NB4 (cell line): ENCODE measurements at regions not wholly inside any gene's neighbourhood (a gene's known extent, or its start where the extent isn't known, plus 50 kb on each side); places are given as distances from the start of the nearest gene placed in this dataset.
A peak's percentile ranks its signal among the peaks of the same experiment; 100 is the strongest.

Source experiments
- DNase-seq: peaks from one replicate; pipeline ENCODE4 v3.0.0; 2010; ENCODE audit warnings: low read depth
- H3K4me3 ChIP-seq: one replicate; pipeline ENCODE4 v1.5.1; 2011; ENCODE audit warnings: mild to moderate bottlenecking, low read depth, low read length, moderate library complexity
- MYC ChIP-seq: IDR thresholded peaks from 2 replicates; pipeline ENCODE4 v1.6.1; 2011; ENCODE audit warnings: low read depth, low read length
- POLR2A ChIP-seq: IDR thresholded peaks from 2 replicates; pipeline ENCODE4 v1.6.1; 2011; ENCODE audit warnings: mild to moderate bottlenecking; ENCODE audit not compliant: insufficient read length; ENCODE audit errors: extremely low read depth
- TF ChIP-seq, protein P1 (sequence below): IDR thresholded peaks from one replicate; pipeline ENCODE4 v1.5.1; 2012; ENCODE audit warnings: low read depth, low read length
- TF ChIP-seq, protein P2 (sequence below): IDR thresholded peaks from 2 replicates; pipeline ENCODE4 v1.6.1; 2011; ENCODE audit warnings: low read depth, low read length

DNA sequence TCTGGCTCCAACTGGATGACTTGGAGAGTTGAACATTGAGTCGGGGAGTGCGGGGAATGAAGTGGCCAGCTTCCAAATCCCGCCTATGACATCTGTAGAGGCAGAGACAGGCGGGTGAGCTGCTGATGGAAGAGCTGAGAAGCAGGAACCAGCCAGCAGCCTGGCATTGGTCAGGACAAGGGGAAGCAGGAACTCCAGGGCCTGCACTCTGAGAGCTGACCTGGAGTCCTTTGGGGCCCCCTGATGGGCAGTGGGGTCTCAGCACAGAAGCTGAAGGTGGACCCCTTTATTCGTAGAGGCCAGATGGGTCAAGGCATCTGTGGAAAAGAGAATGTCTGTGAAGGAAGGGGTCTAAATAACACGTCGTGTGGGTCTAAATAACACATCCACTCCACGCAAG lies 57.0 kb downstream of the SEC61G start:
- TF ChIP-seq, protein P1, sequence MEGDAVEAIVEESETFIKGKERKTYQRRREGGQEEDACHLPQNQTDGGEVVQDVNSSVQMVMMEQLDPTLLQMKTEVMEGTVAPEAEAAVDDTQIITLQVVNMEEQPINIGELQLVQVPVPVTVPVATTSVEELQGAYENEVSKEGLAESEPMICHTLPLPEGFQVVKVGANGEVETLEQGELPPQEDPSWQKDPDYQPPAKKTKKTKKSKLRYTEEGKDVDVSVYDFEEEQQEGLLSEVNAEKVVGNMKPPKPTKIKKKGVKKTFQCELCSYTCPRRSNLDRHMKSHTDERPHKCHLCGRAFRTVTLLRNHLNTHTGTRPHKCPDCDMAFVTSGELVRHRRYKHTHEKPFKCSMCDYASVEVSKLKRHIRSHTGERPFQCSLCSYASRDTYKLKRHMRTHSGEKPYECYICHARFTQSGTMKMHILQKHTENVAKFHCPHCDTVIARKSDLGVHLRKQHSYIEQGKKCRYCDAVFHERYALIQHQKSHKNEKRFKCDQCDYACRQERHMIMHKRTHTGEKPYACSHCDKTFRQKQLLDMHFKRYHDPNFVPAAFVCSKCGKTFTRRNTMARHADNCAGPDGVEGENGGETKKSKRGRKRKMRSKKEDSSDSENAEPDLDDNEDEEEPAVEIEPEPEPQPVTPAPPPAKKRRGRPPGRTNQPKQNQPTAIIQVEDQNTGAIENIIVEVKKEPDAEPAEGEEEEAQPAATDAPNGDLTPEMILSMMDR, result no peak
- TF ChIP-seq MYC, result no peak
- no peak for TF ChIP-seq POLR2A
- TF ChIP-seq, protein P2, sequence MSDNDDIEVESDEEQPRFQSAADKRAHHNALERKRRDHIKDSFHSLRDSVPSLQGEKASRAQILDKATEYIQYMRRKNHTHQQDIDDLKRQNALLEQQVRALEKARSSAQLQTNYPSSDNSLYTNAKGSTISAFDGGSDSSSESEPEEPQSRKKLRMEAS, result no peak
- no peak for DNase-seq
- no peak overlapping the region for H3K4me3 ChIP-seq

DNA sequence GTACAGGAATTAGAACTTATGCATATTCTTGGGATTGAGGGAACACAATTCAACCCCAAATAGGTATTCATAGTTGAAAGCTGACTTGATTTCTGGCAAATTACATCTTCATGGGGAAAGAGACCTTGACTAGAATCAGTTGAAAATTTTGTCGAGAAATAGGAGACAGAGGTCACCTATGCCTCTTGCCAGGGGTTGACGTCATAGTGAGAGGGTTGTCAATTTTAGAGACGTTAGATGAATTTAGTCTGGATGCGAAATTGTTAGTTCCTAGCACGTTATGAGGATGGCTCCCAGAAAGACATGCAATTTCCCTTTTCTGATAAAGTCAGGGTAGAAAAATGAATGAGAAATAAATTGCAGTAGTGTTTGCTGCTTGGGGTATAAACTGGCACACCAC lies 59.3 kb downstream of the SEC61G start:
- TF ChIP-seq MYC, result no peak
- DNase-seq, result no peak
- H3K4me3 ChIP-seq, result no peak overlapping the region

DNA sequence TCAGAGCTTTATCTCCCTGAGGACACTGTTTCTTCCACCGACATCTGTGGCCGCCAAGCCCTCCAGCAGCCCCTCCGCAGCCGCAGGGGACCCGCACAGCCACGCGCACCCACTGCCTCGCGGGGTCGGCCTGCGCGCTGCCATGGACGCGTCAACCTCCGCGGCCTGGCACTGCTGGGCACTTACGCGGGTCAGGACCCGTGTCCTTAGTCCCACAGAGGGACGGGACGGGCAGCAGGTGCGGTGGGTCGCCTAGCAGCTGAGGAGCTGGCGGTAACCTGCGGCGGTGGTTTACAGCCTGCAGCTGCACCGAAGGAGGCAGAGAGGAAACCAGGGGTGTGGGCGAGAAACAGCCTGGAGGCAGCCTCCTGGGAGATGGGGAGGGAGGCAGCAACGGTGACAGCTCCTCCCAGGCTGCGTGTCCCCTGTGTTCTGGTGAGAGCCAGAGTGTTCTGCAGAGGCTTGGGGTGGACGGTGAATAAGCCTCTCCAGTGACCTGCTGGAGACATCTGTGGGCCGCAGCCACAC lies 61.3 kb downstream of the SEC61G start:
- TF ChIP-seq, protein P2, result no peak
- no peak for TF ChIP-seq MYC
- TF ChIP-seq POLR2A, result no peak
- TF ChIP-seq, protein P1, result no peak
- no peak overlapping the region for H3K4me3 ChIP-seq
- peak; percentile 31 for DNase-seq

DNA sequence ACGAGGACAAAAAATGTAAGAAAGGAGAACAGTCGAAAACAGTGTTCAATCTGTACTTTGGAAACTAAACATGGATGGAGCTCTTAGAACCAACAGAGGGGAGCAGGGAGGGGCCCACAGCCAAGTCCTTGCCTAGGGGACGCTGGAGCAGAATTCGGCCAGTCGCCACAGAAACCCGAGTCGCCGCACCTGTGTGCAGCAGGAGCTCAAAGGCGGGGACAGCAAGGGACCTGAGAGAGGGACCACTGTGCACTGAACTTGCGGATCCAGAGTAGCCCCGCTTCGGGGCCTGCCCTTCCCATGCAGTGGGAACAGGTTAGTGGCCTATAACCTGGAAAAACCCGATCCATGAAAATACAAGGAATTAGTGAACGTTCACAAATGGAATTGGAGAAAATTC lies 68.1 kb downstream of the SEC61G start:
- DNase-seq, result no peak
- no peak for TF ChIP-seq MYC
- no peak for TF ChIP-seq POLR2A
- TF ChIP-seq, protein P2, result no peak
- TF ChIP-seq, protein P1, result no peak
- H3K4me3 ChIP-seq, result no peak overlapping the region

DNA sequence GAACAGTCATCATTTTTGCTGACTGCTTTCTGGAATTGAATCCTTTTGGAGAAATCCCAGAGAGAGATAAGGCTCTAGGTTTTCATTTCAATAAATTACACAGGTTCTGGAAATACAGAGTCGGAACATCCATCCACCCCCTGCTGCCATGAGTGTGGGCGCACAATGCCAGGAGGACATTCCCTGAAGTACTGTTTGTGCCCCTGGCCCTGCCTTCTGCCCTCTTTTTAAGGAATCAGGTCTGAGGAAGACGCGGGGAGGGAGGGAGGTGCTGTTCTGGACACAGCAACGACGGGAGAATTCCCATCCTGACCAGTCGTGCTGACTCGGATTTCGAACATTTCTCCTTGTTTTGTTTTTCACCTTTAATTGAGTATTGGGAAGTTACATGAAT lies 69.0 kb downstream of the SEC61G start:
- TF ChIP-seq, protein P2, result no peak
- TF ChIP-seq, protein P1, result no peak
- TF ChIP-seq POLR2A (no peak), MYC (no peak)
- DNase-seq, result no peak
- H3K4me3 ChIP-seq, result no peak overlapping the region

DNA sequence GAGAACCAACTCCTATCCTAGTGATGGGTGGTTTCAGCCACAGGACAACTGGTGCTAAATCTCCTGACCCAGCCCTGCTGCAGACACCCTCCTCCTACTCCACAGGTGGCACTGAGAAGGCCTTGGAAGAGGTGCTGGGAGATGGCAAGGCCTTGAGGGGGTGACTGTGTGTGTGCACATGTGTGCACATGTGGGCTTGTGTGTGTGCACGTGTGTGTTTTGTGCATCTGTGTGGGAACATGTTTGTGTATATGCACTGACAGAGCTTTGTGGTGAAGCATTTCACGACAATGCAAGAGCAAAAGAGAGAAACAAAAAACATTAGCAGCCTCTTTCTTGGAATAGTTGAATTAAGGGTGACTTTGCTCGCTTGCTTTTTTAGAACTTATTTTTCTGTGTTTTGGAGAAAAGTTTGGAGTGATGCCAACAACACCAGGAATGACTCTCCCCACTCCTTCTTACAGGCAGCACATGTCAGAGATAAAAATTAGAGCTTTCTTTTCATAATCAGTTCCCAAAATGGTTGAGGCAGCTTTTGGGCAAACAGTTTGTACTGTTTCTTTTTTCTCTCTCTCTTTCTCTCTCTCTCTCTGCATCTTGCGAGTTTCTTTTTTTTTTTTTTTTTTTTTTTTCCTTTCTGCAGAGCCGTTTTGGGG lies 69.5 kb downstream of the SEC61G start:
- no peak for DNase-seq
- TF ChIP-seq MYC (no peak), POLR2A (no peak)
- TF ChIP-seq, protein P2, result no peak
- TF ChIP-seq, protein P1, result no peak
- no peak overlapping the region for H3K4me3 ChIP-seq
